GM12874 (cell line): ENCODE measurements at regions not wholly inside any gene's neighbourhood (a gene's known extent, or its start where the extent isn't known, plus 50 kb on each side); places are given as distances from the start of the nearest gene placed in this dataset.

Experiments used
- CTCF ChIP-seq: IDR thresholded peaks from 2 replicates; pipeline ENCODE4 v1.5.1; 2011; ENCODE audit warnings: low read depth, mild to moderate bottlenecking, control low read depth, low read length, moderate library complexity; ENCODE audit not compliant: insufficient read depth

DNA sequence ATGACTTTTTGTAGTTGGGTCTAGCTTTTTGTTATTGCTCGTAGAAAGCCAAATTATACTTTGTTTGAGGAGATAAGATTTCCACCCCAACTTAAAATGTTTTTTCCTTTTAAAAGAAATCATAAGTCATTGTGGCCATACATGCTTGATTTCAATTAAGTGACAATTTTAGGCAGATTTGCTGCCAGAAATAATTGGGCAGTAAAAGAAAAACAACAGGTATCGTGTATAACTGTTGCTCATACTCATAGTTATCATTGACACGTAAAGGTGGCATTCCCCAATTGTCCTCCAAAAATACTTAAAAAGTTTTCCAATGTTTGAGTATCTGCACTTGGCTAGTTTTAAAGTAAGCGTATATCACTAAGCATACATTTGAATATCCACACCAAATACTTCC, 313.0 kb downstream of the TEX29 start:
- no peak for TF ChIP-seq CTCF

DNA sequence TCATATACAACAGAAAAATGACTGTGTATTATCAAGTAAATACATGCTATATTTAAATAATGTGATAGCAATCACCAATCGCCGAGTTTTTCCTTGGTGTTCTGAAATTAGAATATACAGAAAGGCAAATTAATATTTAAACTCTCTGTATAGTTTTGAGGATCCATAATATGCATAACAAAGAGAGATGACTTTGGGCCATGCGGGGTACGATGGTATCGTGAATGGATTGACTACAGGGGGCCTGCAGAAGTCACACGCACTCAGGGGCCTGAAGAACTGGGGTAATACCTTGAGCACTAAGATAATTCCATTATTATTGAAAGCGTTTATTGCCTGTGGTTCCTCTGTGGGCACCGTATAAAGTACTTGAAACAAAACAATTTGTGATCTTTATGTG, 314.0 kb downstream of the TEX29 start:
- TF ChIP-seq CTCF = no peak

GRCh38 chr13:111636271-111636670, 315.8 kb downstream of the TEX29 start:
- TF ChIP-seq CTCF = no peak

DNA sequence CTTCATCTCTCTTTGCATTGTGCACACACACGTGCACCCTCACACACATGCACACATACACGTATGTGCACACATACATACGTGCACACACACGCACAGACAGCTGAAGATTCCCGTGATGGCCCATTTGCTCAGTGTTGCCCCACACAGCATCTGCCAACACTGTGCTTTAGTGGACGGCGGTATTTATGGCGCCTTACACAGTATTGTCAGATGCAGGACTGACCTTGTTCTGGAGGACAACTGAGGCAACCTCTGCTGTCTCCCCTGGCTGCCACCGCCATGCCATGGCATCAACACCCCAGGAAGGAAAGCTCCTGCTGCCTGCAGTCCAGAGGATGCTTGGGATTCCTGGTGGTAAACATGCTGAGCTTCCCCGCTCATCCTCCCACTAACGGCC, 316.4 kb downstream of the TEX29 start:
- no peak for TF ChIP-seq CTCF

- no peak for TF ChIP-seq CTCF
Measured at GRCh38 chr13:111637365-111637764, 316.9 kb downstream of the TEX29 start.

GRCh38 chr13:111638233-111638632, 317.8 kb downstream of the TEX29 start:
- no peak for TF ChIP-seq CTCF

DNA sequence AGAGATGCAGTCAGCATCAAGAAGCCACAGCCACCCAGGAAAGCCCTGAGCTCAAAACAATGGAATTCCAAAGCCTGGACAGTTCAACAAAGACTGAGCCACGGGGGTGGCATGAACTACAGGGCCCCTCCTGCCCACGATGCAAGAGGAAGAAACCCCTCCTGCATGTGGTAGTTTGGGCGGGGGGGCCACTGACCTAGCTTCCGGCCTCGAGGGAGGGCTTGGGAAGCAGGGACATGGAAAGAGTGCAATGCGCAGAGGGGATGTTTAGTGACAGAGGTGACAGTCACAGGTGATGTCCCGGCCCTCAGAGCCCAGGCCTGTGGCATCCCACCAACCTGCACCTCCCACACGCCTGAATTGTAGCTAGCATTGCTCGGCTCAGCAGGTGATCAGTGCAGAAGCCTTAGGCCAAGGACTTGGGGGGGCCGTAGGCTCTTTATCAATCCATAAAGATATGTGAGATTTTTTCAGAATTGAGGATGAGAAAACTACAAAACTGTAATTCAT, 318.8 kb downstream of the TEX29 start:
- TF ChIP-seq CTCF = no peak

GRCh38 chr13:111640006-111640405, 319.6 kb downstream of the TEX29 start:
- no peak for TF ChIP-seq CTCF
